HEK293 (cell line): ENCODE measurements at regions not wholly inside any gene's neighbourhood (a gene's known extent, or its start where the extent isn't known, plus 50 kb on each side); places are given as distances from the start of the nearest gene placed in this dataset.

ENCODE experiments used
- CTCF ChIA-PET: fragments of 350-600 bp; formaldehyde crosslinking; extraction: SDS; loops from one replicate; lab custom pipeline; 2021; ENCODE audit warnings: antibody characterized with exemption; lab: Yijun Ruan, JAX
- POLR2A ChIA-PET: fragments of 300-600 bp; formaldehyde crosslinking; extraction: SDS; loops from one replicate; lab custom pipeline; 2020; ENCODE audit warnings: antibody characterized with exemption, inconsistent platforms; lab: Yijun Ruan, JAX
- H3K27ac ChIP-seq: fragments of 200-500 bp; sonication (Bioruptor generic); 2 replicates; pipeline ENCODE4 v1.5.1; 2014; ENCODE audit warnings: low read depth, low read length, control low read depth, inconsistent platforms; ENCODE audit errors: extremely low read depth
- H3K36me3 ChIP-seq, 2 experiments: fragments of 200-500 bp in 1 of 2; sonication (Bioruptor generic) in 1 of 2; 1 replicate in 1 of 2; 2 replicates in 1 of 2; pipeline ENCODE4 v1.5.1; 2014 to 2017; ENCODE audit warnings: inconsistent platforms in 2 of 2, low read length in 2 of 2; ENCODE audit not compliant: control insufficient read depth in 2 of 2, insufficient read depth in 1 of 2
- H3K4me1 ChIP-seq: fragments of 200-500 bp; sonication (Bioruptor generic); 2 replicates; pipeline ENCODE4 v1.5.1; 2014; ENCODE audit warnings: mild to moderate bottlenecking, low read length, inconsistent platforms; ENCODE audit not compliant: control insufficient read depth, insufficient read depth
- H3K4me3 ChIP-seq: 2 replicates; pipeline ENCODE4 v1.5.1; 2011; ENCODE audit warnings: low read depth, mild to moderate bottlenecking, control low read depth, low read length, moderate library complexity
- H3K9me3 ChIP-seq: fragments of 200-500 bp; sonication (Bioruptor generic); 2 replicates; pipeline ENCODE4 v1.5.1; 2014; ENCODE audit warnings: low read depth, low read length, inconsistent platforms; ENCODE audit not compliant: control insufficient read depth, insufficient read depth
- EGR2 ChIP-seq: fragments of 450-650 bp; formaldehyde crosslinking; IDR thresholded peaks from 2 replicates; pipeline ENCODE4 v1.5.1; 2016; ENCODE audit warnings: low read depth, missing biosample characterization, missing genetic modification characterization
- KLF7 ChIP-seq: fragments of 450-650 bp; formaldehyde crosslinking; IDR thresholded peaks from 2 replicates; pipeline ENCODE4 v1.5.1; 2016; ENCODE audit warnings: missing biosample characterization, missing genetic modification characterization, borderline replicate concordance
- MZF1 ChIP-seq: fragments of 450-650 bp; formaldehyde crosslinking; IDR thresholded peaks from 2 replicates; pipeline ENCODE4 v1.5.1; 2017; ENCODE audit warnings: missing biosample characterization, missing genetic modification characterization, borderline replicate concordance
- RBAK ChIP-seq: fragments of 450-650 bp; formaldehyde crosslinking; IDR thresholded peaks from 2 replicates; pipeline ENCODE4 v1.5.1; 2016; ENCODE audit warnings: missing biosample characterization, missing genetic modification characterization
- TCF7L2 ChIP-seq: IDR thresholded peaks from 2 replicates; pipeline ENCODE4 v1.6.1; 2011; ENCODE audit warnings: low read depth, mild to moderate bottlenecking, inconsistent platforms, low read length, moderate library complexity, borderline replicate concordance
- ZBTB1 ChIP-seq: fragments of 450-650 bp; formaldehyde crosslinking; IDR thresholded peaks from 2 replicates; pipeline ENCODE4 v1.5.1; 2016; ENCODE audit warnings: missing biosample characterization, missing genetic modification characterization
- ZBTB20 ChIP-seq: fragments of 450-650 bp; formaldehyde crosslinking; IDR thresholded peaks from 2 replicates; pipeline ENCODE4 v1.5.1; 2016; ENCODE audit warnings: missing biosample characterization, missing genetic modification characterization
- ZEB2 ChIP-seq: fragments of 450-650 bp; formaldehyde crosslinking; IDR thresholded peaks from 2 replicates; pipeline ENCODE4 v1.5.1; 2016; ENCODE audit warnings: missing biosample characterization, missing genetic modification characterization
- ZFP41 ChIP-seq: fragments of 450-650 bp; formaldehyde crosslinking; IDR thresholded peaks from 2 replicates; pipeline ENCODE4 v1.5.1; 2016; ENCODE audit warnings: missing biosample characterization, missing genetic modification characterization, borderline replicate concordance
- ZFP69B ChIP-seq: fragments of 450-650 bp; formaldehyde crosslinking; IDR thresholded peaks from 2 replicates; pipeline ENCODE4 v1.5.1; 2016; ENCODE audit warnings: missing biosample characterization, missing genetic modification characterization
- ZNF155 ChIP-seq: fragments of 450-650 bp; formaldehyde crosslinking; IDR thresholded peaks from 2 replicates; pipeline ENCODE4 v1.5.1; 2016; ENCODE audit warnings: missing biosample characterization, missing genetic modification characterization
- ZNF157 ChIP-seq: fragments of 450-650 bp; formaldehyde crosslinking; IDR thresholded peaks from 2 replicates; pipeline ENCODE4 v1.5.1; 2016; ENCODE audit warnings: missing biosample characterization, missing genetic modification characterization
- ZNF174 ChIP-seq: fragments of 450-650 bp; formaldehyde crosslinking; IDR thresholded peaks from 2 replicates; pipeline ENCODE4 v1.5.0; 2017; ENCODE audit warnings: missing biosample characterization, mild to moderate bottlenecking, missing genetic modification characterization
- ZNF211 ChIP-seq: fragments of 450-650 bp; formaldehyde crosslinking; IDR thresholded peaks from 2 replicates; pipeline ENCODE4 v1.5.1; 2016; ENCODE audit warnings: low read depth, missing biosample characterization, missing genetic modification characterization
- ZNF221 ChIP-seq: fragments of 450-650 bp; formaldehyde crosslinking; IDR thresholded peaks from 2 replicates; pipeline ENCODE4 v1.5.1; 2017; ENCODE audit warnings: missing biosample characterization, missing genetic modification characterization, borderline replicate concordance
- ZNF223 ChIP-seq: fragments of 450-650 bp; formaldehyde crosslinking; IDR thresholded peaks from 2 replicates; pipeline ENCODE4 v1.5.1; 2016; ENCODE audit warnings: missing biosample characterization, missing genetic modification characterization
- ZNF239 ChIP-seq: fragments of 450-650 bp; formaldehyde crosslinking; IDR thresholded peaks from 2 replicates; pipeline ENCODE4 v1.5.1; 2016; ENCODE audit warnings: missing biosample characterization, missing genetic modification characterization
- ZNF366 ChIP-seq: fragments of 450-650 bp; formaldehyde crosslinking; conservative IDR thresholded peaks from 2 replicates; pipeline ENCODE4 v1.5.1; 2016; ENCODE audit warnings: missing biosample characterization, missing genetic modification characterization
- ZNF433 ChIP-seq: fragments of 450-650 bp; formaldehyde crosslinking; IDR thresholded peaks from 2 replicates; pipeline ENCODE4 v1.5.1; 2016; ENCODE audit warnings: missing biosample characterization, missing genetic modification characterization, low read depth
- ZNF501 ChIP-seq: fragments of 450-650 bp; formaldehyde crosslinking; IDR thresholded peaks from 2 replicates; pipeline ENCODE4 v1.5.1; 2016; ENCODE audit warnings: missing biosample characterization, missing genetic modification characterization
- ZNF521 ChIP-seq: fragments of 450-650 bp; formaldehyde crosslinking; IDR thresholded peaks from 2 replicates; pipeline ENCODE4 v1.5.1; 2017; ENCODE audit warnings: missing biosample characterization, mild to moderate bottlenecking, missing genetic modification characterization
- ZNF621 ChIP-seq: fragments of 450-650 bp; formaldehyde crosslinking; IDR thresholded peaks from 2 replicates; pipeline ENCODE4 v1.5.1; 2017; ENCODE audit warnings: missing biosample characterization, missing genetic modification characterization
- ZNF623 ChIP-seq: fragments of 450-650 bp; formaldehyde crosslinking; IDR thresholded peaks from 2 replicates; pipeline ENCODE4 v1.5.1; 2016; ENCODE audit warnings: missing biosample characterization, missing genetic modification characterization
- ZNF639 ChIP-seq: fragments of 450-650 bp; formaldehyde crosslinking; IDR thresholded peaks from 2 replicates; pipeline ENCODE4 v1.5.1; 2016; ENCODE audit warnings: missing biosample characterization, missing genetic modification characterization
- ZNF664 ChIP-seq: fragments of 450-650 bp; formaldehyde crosslinking; IDR thresholded peaks from 2 replicates; pipeline ENCODE4 v1.5.1; 2016; ENCODE audit warnings: missing biosample characterization, missing genetic modification characterization
- ZNF768 ChIP-seq: fragments of 450-650 bp; formaldehyde crosslinking; IDR thresholded peaks from 2 replicates; pipeline ENCODE4 v1.5.1; 2018; ENCODE audit warnings: missing biosample characterization, mild to moderate bottlenecking, missing genetic modification characterization
- ZNF776 ChIP-seq: fragments of 450-650 bp; formaldehyde crosslinking; IDR thresholded peaks from 2 replicates; pipeline ENCODE4 v1.5.0; 2017; ENCODE audit warnings: missing biosample characterization, missing genetic modification characterization, borderline replicate concordance
- TF ChIP-seq, protein P1 (sequence below): fragments of 450-650 bp; formaldehyde crosslinking; IDR thresholded peaks from 2 replicates; pipeline ENCODE4 v1.5.1; 2016; ENCODE audit warnings: missing biosample characterization, missing genetic modification characterization
- TF ChIP-seq, protein P2 (sequence below): sonication (generic); formaldehyde crosslinking; IDR thresholded peaks from 2 replicates; pipeline ENCODE4 v1.8.1; 2022; ENCODE audit warnings: mild to moderate bottlenecking, moderate library complexity, missing genetic modification reagents

DNA sequence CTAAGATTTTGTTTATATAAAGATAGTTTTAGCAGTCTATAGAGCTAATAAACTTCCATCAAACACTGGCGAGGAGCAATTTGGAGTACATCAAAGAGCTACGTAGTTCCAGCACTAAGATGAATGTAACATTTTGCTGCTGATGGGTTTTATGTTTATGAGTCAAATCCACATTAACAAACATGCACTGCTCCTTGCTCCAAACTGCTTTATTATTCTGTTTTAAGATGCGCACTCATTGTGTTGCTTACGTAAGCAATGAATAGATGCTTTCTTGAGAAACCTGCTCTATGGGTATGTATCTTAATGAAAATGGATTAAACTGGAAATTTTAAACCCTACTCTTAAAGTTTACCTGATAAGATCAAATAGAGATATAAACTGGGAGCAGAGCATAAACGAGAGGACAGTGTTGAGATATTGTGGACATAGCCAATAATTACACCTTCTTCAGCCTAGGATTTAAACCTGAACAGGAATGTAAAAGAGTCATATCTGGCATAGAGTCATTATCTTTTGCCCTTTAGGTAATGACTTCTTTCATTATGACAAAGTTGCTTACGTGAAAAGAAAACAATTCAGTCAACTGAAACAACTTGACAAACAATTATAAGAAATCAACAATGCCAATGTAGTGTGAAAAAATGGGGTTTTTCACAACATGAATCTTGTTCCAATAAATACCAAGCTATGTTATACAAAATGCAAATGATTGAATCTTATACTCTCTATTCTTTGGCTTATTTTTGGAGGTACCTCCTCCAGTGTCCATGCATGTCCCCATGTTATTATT is 153.5 kb upstream of the MTPN start:
- no peak overlapping the region for H3K4me3 ChIP-seq
- TF ChIP-seq TCF7L2 (peak; percentile 42; the same call in 1 of the 2 replicates), ZNF366 (tag by site-specific recombination) (no peak)
- POLR2A ChIA-PET: no interaction called here

DNA sequence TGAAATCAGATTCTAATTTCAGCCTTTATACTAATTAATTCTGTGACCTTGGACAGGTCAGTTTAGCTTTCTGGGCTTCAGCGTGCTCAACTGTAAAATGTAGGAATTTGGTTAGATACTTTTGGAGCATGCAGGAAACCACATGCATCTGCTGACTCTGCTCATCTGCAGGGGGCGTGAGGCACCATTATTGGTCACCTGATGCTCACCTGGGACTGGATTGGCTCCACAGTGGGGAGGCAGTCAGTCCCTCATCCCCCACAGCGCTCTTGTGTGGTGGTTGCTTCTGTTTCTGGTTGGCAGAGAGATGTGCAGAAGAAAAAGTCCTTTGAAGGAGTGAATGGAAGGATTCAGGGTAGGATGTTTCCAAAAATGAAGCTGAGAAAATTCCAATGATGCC is 150.9 kb upstream of the MTPN start:
- CTCF ChIA-PET: interaction anchor here (1.1 kb wide), 1 partner anchor 13 kb away, joined by 5 read pairs; no protein-coding TSS in a partner anchor
- H3K9me3 ChIP-seq: no peaks in the 10 kb centered on the region
- no peaks in the 10 kb centered on the region for H3K36me3 ChIP-seq
- H3K4me1 ChIP-seq: no peaks in the 10 kb centered on the region
- POLR2A ChIA-PET: no interaction called here
- no peak overlapping the region for H3K4me3 ChIP-seq
- H3K27ac ChIP-seq: no peak overlapping the region
- no peak for TF ChIP-seq ZBTB1 (tag by site-specific recombination)
- no peak for TF ChIP-seq ZBTB20 (tag by site-specific recombination)
- TF ChIP-seq ZNF501 (tag by site-specific recombination): no peak
- TF ChIP-seq ZNF623: no peak
- TF ChIP-seq ZFP41 (tag by site-specific recombination): no peak
- no peak for TF ChIP-seq MZF1
- TF ChIP-seq ZEB2 (tag by site-specific recombination): no peak
- TF ChIP-seq, protein P1, sequence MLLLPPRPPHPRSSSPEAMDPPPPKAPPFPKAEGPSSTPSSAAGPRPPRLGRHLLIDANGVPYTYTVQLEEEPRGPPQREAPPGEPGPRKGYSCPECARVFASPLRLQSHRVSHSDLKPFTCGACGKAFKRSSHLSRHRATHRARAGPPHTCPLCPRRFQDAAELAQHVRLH (tag by site-specific recombination): no peak
- TF ChIP-seq ZNF776 (tag by site-specific recombination): no peak
- no peak for TF ChIP-seq ZNF223 (tag by site-specific recombination)
- TF ChIP-seq ZNF157 (tag by site-specific recombination): no peak
- TF ChIP-seq, protein P2, sequence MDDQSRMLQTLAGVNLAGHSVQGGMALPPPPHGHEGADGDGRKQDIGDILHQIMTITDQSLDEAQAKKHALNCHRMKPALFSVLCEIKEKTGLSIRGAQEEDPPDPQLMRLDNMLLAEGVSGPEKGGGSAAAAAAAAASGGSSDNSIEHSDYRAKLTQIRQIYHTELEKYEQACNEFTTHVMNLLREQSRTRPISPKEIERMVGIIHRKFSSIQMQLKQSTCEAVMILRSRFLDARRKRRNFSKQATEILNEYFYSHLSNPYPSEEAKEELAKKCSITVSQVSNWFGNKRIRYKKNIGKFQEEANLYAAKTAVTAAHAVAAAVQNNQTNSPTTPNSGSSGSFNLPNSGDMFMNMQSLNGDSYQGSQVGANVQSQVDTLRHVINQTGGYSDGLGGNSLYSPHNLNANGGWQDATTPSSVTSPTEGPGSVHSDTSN (CRISPR knock-in tag): no peak
- no peak for TF ChIP-seq ZNF239 (tag by site-specific recombination)
- no peak for TF ChIP-seq ZNF211 (tag by site-specific recombination)
- TF ChIP-seq RBAK (tag by site-specific recombination): no peak
- no peak for TF ChIP-seq ZNF664 (tag by site-specific recombination)
- TF ChIP-seq ZNF768 (tag by site-specific recombination): no peak
- TF ChIP-seq ZNF221 (tag by site-specific recombination): no peak
- TF ChIP-seq ZNF621 (tag by site-specific recombination): no peak
- no peak for TF ChIP-seq ZFP69B (tag by site-specific recombination)

More for the DNA sequence above, 153.5 kb upstream of the MTPN start:
- Histone ChIP-seq H3K36me3 (no peaks in the 10 kb centered on the region), H3K27ac (no peak overlapping the region), H3K9me3 (no peaks in the 10 kb centered on the region), H3K4me1 (no peaks in the 10 kb centered on the region)
- CTCF ChIA-PET: interaction anchor here (0.5 to 1.0 kb wide), 2 partner anchors 173 to 329 kb away, joined by 3 to 4 read pairs; no protein-coding TSS in a partner anchor

DNA sequence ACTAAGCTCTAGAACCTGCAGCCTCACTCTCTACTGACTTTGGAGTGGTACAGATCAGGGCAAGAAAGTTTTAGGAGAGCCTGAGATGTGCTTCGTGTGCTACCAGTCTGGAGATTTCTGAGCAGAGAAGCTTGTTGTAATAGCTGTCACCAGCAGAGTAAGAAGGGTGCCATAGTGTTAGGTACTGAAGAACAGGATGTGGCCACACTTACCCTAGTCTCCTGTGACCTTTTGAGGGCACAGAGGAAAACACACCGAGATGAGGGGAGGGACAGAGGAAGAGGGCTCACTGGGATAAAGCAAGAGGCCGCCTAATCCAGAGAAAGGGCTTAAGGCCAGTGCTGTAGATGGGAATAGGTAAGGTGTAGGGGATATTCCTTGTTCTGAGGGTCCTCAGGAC is 146.2 kb upstream of the MTPN start:
- CTCF ChIA-PET: interaction anchor here (0.7 kb wide), 1 partner anchor 379 kb away, joined by 3 read pairs; no protein-coding TSS in a partner anchor
- no peak for TF ChIP-seq ZNF433 (tag by site-specific recombination)
- TF ChIP-seq ZNF155 (tag by site-specific recombination): no peak
- no peak for TF ChIP-seq ZNF639 (tag by site-specific recombination)
- no peak for TF ChIP-seq EGR2
- TF ChIP-seq, protein P1 (tag by site-specific recombination): no peak
- no peak for TF ChIP-seq ZNF174
- TF ChIP-seq, protein P2 (CRISPR knock-in tag): no peak
- no peak for TF ChIP-seq ZNF501 (tag by site-specific recombination)
- TF ChIP-seq KLF7: no peak
- TF ChIP-seq ZNF521 (tag by site-specific recombination): no peak

More for the DNA sequence above, 146.2 kb upstream of the MTPN start:
- no peak overlapping the region for H3K4me3 ChIP-seq
- POLR2A ChIA-PET: no interaction called here
- H3K36me3 ChIP-seq: no peaks in the 10 kb centered on the region
- H3K4me1 ChIP-seq: no peaks in the 10 kb centered on the region
- H3K9me3 ChIP-seq: no peaks in the 10 kb centered on the region
- no peak overlapping the region for H3K27ac ChIP-seq
